Spinal cord (tissue), 9 donors: ENCODE measurements at regions not wholly inside any gene's neighbourhood (a gene's known extent, or its start where the extent isn't known, plus 50 kb on each side); places are given as distances from the start of the nearest gene placed in this dataset.

ENCODE experiments used
- DNase-seq, 6 donors: peaks; one replicate each; pipeline versions ENCODE4 v3.0.0 to v3.0.0-alpha.2; 2013 to 2015; ENCODE audit warnings: low spot score in 6 of 6, low read depth in 4 of 6
- H3K27ac ChIP-seq: one replicate; pipeline ENCODE4 v1.5.1; 2013; ENCODE audit warnings: low read depth, low read length, control low read depth
- H3K27me3 ChIP-seq: one replicate; pipeline ENCODE4 v1.6.1; 2013; ENCODE audit warnings: low read length; ENCODE audit not compliant: control insufficient read depth, insufficient read depth
- H3K36me3 ChIP-seq: one replicate; pipeline ENCODE4 v1.6.1; 2013; ENCODE audit warnings: low read length; ENCODE audit not compliant: control insufficient read depth, insufficient read depth
- H3K4me1 ChIP-seq: one replicate; pipeline ENCODE4 v1.6.1; 2013; ENCODE audit warnings: low read length; ENCODE audit not compliant: control insufficient read depth, insufficient read depth
- H3K4me3 ChIP-seq: one replicate; pipeline ENCODE4 v1.5.1; 2013; ENCODE audit warnings: low read depth, low read length, control low read depth
- H3K9me3 ChIP-seq: one replicate; pipeline ENCODE4 v1.6.1; 2013; ENCODE audit warnings: low read length; ENCODE audit not compliant: control insufficient read depth, insufficient read depth
- WGBS: methylation state at CpG from one replicate; pipeline ENCODE4 v1.1.5; 2013; ENCODE audit warnings: missing lambda C conversion rate; ENCODE audit not compliant: insufficient coverage; 5-methylcytosine and 5-hydroxymethylcytosine counted together
- donor health status: healthy.

DNA sequence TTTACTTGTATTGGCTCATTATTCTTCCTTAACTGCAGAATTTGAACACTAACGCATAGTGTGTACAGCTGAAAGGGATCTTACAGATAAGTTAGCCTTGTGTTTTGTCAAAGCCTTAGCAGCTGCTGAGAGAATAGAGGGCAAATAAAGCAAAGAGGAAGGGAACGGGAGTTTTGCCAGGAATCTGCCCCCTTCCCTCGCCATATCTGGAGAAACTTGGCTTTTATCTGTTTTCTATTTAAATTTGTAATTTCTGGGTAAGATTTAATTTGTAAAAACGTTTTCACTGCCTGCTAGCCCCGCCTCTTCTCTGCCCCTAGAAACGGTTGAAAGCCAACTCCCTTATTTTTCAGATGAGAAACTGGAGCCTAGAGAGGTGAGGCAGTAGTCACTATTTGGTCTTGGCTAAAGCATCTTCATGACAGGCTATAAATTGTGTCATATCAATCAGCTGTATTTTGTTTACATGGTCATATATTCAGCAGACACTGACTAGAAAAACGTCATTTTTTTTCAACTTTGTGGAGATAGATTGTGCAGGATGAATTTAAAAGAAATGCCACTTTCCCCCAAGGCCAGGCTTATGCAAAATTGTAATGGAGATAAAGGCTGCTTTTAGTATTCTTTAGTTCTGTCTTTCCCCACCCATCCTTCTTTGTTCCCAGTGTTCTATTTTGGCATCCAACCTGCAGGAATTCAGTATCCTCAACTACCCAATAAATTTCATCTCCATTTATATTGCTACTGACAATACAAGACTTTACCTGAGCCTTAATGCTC lies 319.4 kb downstream of the SH2D1A start:
- 33% methylated on average over 3 of the region's 7 CpGs for WGBS

GRCh38 chrX:124679199-124679598 lies 332.8 kb downstream of the SH2D1A start:
- DNase-seq, result no peak
- Histone ChIP-seq H3K9me3 (no peaks in the 10 kb centered on the region), H3K4me3 (no peak overlapping the region), H3K27ac (no peak overlapping the region), H3K4me1 (no peaks in the 10 kb centered on the region), H3K36me3 (no peaks in the 10 kb centered on the region), H3K27me3 (no peaks in the 10 kb centered on the region)
- no CpG with 5 or more reads among the region's 3 CpGs for WGBS

More for the DNA sequence above, 319.4 kb downstream of the SH2D1A start:
- H3K27ac ChIP-seq, result no peak overlapping the region
- DNase-seq, result peak in 2 of 6 donors; percentile 20 to 58
- no peaks in the 10 kb centered on the region for H3K36me3 ChIP-seq
- no peaks in the 10 kb centered on the region for H3K27me3 ChIP-seq
- H3K9me3 ChIP-seq, result no peaks in the 10 kb centered on the region
- H3K4me1 ChIP-seq, result no peaks in the 10 kb centered on the region
- H3K4me3 ChIP-seq, result no peak overlapping the region

DNA sequence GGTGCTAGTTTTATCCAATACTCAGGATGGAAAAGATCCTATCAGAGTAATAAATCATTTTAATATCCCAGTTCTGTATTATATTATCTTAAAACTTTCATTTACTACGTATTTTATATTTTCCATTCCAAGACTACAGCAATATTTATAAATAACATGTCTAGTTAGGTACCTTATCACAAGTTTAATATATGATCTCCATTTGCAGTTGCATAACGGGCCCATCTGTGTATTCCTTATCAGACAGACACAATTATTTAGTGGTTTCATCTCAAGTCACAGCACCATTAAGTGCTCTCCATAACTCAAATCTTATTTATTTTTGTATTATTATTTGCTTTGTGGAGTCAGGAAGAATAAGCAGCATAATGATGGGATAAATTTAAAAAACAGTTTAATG lies 333.9 kb downstream of the SH2D1A start:
- no peaks in the 10 kb centered on the region for H3K4me1 ChIP-seq
- WGBS, result no CpG with 5 or more reads among the region's 2 CpGs
- H3K9me3 ChIP-seq, result peaks cover 2% of the 10 kb centered on the region
- H3K27me3 ChIP-seq, result no peaks in the 10 kb centered on the region
- no peaks in the 10 kb centered on the region for H3K36me3 ChIP-seq
- no peak overlapping the region for H3K4me3 ChIP-seq
- no peak overlapping the region for H3K27ac ChIP-seq
- DNase-seq, result no peak

DNA sequence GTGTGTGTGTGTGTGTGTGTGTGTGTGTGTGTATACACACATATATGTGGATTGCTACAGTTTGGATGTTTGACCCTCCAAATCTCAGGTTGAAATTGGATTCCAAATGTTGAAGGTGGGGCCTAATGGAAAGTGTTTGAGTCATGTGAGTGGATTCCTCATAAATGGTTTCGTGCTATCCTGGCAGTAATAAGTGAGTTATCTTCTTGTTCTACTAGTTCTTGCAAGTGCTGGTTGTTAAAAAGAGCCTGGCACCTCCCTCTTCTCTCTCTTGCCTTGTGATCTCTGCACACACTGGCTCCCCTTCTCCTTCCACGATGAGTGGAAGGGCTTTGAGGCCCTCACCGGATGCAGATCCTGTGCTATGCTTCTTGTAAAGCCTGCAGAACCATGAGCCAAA lies 344.1 kb downstream of the SH2D1A start:
- no peak for DNase-seq
- Histone ChIP-seq H3K9me3 (peaks cover 2% of the 10 kb centered on the region), H3K4me1 (no peaks in the 10 kb centered on the region), H3K4me3 (no peak overlapping the region), H3K27me3 (no peaks in the 10 kb centered on the region), H3K27ac (no peak overlapping the region), H3K36me3 (no peaks in the 10 kb centered on the region)
- WGBS, result 61% methylated on average over 2 of the region's 3 CpGs

- Histone ChIP-seq H3K36me3 (no peaks in the 10 kb centered on the region), H3K4me3 (no peak overlapping the region), H3K27ac (no peak overlapping the region), H3K27me3 (no peaks in the 10 kb centered on the region), H3K4me1 (no peaks in the 10 kb centered on the region), H3K9me3 (no peaks in the 10 kb centered on the region)
- WGBS, result no CpG with 5 or more reads among the region's 2 CpGs
- no peak for DNase-seq
Measured at GRCh38 chrX:124699876-124700275, 353.5 kb downstream of the SH2D1A start.

GRCh38 chrX:124717537-124717936 lies 371.2 kb downstream of the SH2D1A start:
- Histone ChIP-seq H3K9me3 (no peaks in the 10 kb centered on the region), H3K36me3 (no peaks in the 10 kb centered on the region), H3K4me1 (no peaks in the 10 kb centered on the region), H3K27ac (no peak overlapping the region), H3K27me3 (no peaks in the 10 kb centered on the region), H3K4me3 (no peak overlapping the region)
- WGBS, result no CpG with 5 or more reads among the region's 1 CpG
- DNase-seq, result no peak

DNA sequence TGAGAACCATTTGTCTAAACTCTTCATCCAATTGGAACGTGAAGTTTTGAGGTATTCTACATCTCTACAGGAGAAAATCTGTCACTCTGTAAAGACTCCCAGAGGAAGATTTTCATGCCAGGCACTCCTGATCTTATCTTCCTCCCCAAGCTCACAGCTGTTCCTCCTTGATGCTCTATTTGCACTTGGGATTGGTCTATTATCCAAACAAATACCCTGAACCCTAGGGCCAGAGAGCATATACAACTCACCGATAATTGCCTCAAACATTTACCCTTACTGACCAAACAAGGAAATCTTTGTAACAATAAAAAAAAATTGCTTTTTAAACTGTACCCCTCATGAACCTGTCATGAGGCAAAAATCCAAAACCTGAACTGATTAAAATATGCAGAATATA lies 372.7 kb downstream of the SH2D1A start:
- DNase-seq, result no peak
- H3K27ac ChIP-seq, result no peak overlapping the region
- no peak overlapping the region for H3K4me3 ChIP-seq
- no peaks in the 10 kb centered on the region for H3K9me3 ChIP-seq
- no peaks in the 10 kb centered on the region for H3K36me3 ChIP-seq
- WGBS, result 57% methylated on average over 1 of the region's 2 CpGs
- H3K27me3 ChIP-seq, result no peaks in the 10 kb centered on the region
- no peaks in the 10 kb centered on the region for H3K4me1 ChIP-seq

GRCh38 chrX:124720532-124720931 lies 374.2 kb downstream of the SH2D1A start:
- Histone ChIP-seq H3K4me1 (no peaks in the 10 kb centered on the region), H3K27me3 (no peaks in the 10 kb centered on the region), H3K4me3 (no peak overlapping the region), H3K36me3 (no peaks in the 10 kb centered on the region), H3K27ac (no peak overlapping the region), H3K9me3 (no peaks in the 10 kb centered on the region)
- no peak for DNase-seq
- WGBS, result no CpG with 5 or more reads among the region's 2 CpGs

DNA sequence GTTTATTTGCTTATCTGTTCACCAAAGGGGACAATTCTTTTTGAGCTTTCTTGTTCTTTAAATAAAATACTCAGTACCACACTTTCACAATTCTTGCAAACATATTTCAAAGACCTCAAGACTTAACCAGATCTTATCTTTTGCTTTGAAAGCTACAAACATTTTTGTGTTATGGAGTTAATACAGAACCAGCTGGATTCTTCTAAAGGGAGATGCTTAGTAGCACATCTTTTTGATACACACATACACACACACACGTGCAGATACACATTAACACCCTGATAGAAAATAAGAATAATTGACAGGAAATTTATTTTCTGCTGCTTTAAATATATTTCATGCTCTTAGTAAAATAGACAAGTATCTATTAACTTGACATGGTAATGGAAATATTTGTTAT lies 379.1 kb downstream of the SH2D1A start:
- Histone ChIP-seq H3K27me3 (no peaks in the 10 kb centered on the region), H3K27ac (no peak overlapping the region), H3K4me1 (no peaks in the 10 kb centered on the region), H3K36me3 (no peaks in the 10 kb centered on the region), H3K4me3 (no peak overlapping the region), H3K9me3 (no peaks in the 10 kb centered on the region)
- DNase-seq, result no peak
- WGBS, result no CpG with 5 or more reads among the region's 1 CpG

- H3K4me3 ChIP-seq, result no peak overlapping the region
- no peak overlapping the region for H3K27ac ChIP-seq
- H3K36me3 ChIP-seq, result no peaks in the 10 kb centered on the region
- no CpG with 5 or more reads among the region's 2 CpGs for WGBS
- DNase-seq, result no peak
- no peaks in the 10 kb centered on the region for H3K27me3 ChIP-seq
- no peaks in the 10 kb centered on the region for H3K9me3 ChIP-seq
- no peaks in the 10 kb centered on the region for H3K4me1 ChIP-seq
Measured at GRCh38 chrX:124726292-124726691, 379.9 kb downstream of the SH2D1A start.
